GM23338 (cell line): ENCODE measurements at regions not wholly inside any gene's neighbourhood (a gene's known extent, or its start where the extent isn't known, plus 50 kb on each side); places are given as distances from the start of the nearest gene placed in this dataset.

Experiments used
- EZH2 ChIP-seq: fragments of 200-600 bp; sonication (generic); IDR thresholded peaks from one replicate; pipeline ENCODE4 v1.8.0; 2017; ENCODE audit warnings: antibody characterized with exemption, mild to moderate bottlenecking, low read depth; ENCODE audit not compliant: unreplicated experiment
- EZH2phosphoT487 ChIP-seq: fragments of 200-600 bp; sonication (generic); IDR thresholded peaks from one replicate; pipeline ENCODE4 v1.8.1; 2018; ENCODE audit warnings: antibody characterized with exemption; ENCODE audit not compliant: unreplicated experiment
- ZNF114 ChIP-seq: fragments of 250-450 bp; sonication (Bioruptor Pico); IDR thresholded peaks from 2 replicates; pipeline ENCODE4 v1.5.0; 2020; ENCODE audit warnings: mild to moderate bottlenecking, moderate library complexity
- ZNF331 ChIP-seq: fragments of 250-450 bp; sonication (Bioruptor Pico); IDR thresholded peaks from 2 replicates; pipeline ENCODE4 v1.5.0; 2020; ENCODE audit warnings: low read depth, mild to moderate bottlenecking, moderate library complexity
- TF ChIP-seq, protein P1 (sequence below): fragments of 250-450 bp; sonication (Bioruptor Pico); IDR thresholded peaks from 2 replicates; pipeline ENCODE4 v1.5.0; 2020; ENCODE audit warnings: mild to moderate bottlenecking, moderate library complexity
- TF ChIP-seq, protein P2 (sequence below): IDR thresholded peaks from one replicate; pipeline ENCODE4 v1.6.1; 2018; ENCODE audit warnings: antibody characterized with exemption; ENCODE audit not compliant: unreplicated experiment

DNA sequence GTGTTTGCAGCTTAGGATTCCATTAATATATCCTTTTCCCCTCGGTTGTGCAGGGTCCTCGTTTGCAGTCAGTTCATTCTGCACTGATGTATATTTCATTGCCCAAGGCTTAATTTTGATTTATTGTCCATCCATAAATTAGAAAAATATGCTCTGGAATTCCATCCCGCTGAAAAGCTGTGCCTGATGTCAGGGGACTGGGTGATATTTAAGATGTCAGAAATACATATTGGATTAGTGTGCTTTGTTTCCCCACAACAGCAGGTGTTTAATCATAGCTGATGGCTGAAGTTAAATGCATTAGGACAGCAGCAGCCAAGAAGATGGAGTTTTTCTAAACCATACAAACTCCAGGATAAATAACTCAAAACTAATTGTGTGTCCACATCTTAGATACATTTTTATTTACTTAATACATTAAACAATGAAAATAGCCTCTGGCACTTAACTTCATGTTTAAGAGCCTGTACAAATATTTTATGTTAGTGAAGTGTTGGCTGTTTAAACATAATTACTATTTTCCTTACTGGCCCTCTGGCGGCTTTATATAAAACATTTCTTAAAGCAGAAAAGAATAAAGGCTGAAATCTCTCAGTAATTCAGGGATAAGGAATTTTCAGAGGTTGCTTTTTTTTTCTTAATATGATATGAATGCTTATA, 170.4 kb upstream of the TBCA start (continued):
- TF ChIP-seq, protein P1, sequence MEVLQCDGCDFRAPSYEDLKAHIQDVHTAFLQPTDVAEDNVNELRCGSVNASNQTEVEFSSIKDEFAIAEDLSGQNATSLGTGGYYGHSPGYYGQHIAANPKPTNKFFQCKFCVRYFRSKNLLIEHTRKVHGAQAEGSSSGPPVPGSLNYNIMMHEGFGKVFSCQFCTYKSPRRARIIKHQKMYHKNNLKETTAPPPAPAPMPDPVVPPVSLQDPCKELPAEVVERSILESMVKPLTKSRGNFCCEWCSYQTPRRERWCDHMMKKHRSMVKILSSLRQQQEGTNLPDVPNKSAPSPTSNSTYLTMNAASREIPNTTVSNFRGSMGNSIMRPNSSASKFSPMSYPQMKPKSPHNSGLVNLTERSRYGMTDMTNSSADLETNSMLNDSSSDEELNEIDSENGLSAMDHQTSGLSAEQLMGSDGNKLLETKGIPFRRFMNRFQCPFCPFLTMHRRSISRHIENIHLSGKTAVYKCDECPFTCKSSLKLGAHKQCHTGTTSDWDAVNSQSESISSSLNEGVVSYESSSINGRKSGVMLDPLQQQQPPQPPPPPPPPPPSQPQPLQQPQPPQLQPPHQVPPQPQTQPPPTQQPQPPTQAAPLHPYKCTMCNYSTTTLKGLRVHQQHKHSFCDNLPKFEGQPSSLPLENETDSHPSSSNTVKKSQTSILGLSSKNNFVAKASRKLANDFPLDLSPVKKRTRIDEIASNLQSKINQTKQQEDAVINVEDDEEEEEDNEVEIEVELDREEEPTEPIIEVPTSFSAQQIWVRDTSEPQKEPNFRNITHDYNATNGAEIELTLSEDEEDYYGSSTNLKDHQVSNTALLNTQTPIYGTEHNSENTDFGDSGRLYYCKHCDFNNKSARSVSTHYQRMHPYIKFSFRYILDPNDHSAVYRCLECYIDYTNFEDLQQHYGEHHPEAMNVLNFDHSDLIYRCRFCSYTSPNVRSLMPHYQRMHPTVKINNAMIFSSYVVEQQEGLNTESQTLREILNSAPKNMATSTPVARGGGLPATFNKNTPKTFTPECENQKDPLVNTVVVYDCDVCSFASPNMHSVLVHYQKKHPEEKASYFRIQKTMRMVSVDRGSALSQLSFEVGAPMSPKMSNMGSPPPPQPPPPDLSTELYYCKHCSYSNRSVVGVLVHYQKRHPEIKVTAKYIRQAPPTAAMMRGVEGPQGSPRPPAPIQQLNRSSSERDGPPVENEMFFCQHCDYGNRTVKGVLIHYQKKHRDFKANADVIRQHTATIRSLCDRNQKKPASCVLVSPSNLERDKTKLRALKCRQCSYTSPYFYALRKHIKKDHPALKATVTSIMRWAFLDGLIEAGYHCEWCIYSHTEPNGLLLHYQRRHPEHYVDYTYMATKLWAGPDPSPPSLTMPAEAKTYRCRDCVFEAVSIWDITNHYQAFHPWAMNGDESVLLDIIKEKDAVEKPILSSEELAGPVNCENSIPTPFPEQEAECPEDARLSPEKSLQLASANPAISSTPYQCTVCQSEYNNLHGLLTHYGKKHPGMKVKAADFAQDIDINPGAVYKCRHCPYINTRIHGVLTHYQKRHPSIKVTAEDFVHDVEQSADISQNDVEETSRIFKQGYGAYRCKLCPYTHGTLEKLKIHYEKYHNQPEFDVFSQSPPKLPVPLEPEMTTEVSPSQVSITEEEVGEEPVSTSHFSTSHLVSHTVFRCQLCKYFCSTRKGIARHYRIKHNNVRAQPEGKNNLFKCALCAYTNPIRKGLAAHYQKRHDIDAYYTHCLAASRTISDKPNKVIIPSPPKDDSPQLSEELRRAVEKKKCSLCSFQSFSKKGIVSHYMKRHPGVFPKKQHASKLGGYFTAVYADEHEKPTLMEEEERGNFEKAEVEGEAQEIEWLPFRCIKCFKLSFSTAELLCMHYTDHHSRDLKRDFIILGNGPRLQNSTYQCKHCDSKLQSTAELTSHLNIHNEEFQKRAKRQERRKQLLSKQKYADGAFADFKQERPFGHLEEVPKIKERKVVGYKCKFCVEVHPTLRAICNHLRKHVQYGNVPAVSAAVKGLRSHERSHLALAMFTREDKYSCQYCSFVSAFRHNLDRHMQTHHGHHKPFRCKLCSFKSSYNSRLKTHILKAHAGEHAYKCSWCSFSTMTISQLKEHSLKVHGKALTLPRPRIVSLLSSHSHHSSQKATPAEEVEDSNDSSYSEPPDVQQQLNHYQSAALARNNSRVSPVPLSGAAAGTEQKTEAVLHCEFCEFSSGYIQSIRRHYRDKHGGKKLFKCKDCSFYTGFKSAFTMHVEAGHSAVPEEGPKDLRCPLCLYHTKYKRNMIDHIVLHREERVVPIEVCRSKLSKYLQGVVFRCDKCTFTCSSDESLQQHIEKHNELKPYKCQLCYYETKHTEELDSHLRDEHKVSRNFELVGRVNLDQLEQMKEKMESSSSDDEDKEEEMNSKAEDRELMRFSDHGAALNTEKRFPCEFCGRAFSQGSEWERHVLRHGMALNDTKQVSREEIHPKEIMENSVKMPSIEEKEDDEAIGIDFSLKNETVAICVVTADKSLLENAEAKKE (CRISPR knock-in tag): no peak
- TF ChIP-seq ZNF331 (CRISPR knock-in tag) (no peak), ZNF114 (CRISPR knock-in tag) (no peak), EZH2 (no peak), EZH2phosphoT487 (no peak)
- TF ChIP-seq, protein P2, sequence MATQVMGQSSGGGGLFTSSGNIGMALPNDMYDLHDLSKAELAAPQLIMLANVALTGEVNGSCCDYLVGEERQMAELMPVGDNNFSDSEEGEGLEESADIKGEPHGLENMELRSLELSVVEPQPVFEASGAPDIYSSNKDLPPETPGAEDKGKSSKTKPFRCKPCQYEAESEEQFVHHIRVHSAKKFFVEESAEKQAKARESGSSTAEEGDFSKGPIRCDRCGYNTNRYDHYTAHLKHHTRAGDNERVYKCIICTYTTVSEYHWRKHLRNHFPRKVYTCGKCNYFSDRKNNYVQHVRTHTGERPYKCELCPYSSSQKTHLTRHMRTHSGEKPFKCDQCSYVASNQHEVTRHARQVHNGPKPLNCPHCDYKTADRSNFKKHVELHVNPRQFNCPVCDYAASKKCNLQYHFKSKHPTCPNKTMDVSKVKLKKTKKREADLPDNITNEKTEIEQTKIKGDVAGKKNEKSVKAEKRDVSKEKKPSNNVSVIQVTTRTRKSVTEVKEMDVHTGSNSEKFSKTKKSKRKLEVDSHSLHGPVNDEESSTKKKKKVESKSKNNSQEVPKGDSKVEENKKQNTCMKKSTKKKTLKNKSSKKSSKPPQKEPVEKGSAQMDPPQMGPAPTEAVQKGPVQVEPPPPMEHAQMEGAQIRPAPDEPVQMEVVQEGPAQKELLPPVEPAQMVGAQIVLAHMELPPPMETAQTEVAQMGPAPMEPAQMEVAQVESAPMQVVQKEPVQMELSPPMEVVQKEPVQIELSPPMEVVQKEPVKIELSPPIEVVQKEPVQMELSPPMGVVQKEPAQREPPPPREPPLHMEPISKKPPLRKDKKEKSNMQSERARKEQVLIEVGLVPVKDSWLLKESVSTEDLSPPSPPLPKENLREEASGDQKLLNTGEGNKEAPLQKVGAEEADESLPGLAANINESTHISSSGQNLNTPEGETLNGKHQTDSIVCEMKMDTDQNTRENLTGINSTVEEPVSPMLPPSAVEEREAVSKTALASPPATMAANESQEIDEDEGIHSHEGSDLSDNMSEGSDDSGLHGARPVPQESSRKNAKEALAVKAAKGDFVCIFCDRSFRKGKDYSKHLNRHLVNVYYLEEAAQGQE: no peak
